GM21526 (cell line): ENCODE measurements at regions not wholly inside any gene's neighbourhood (a gene's known extent, or its start where the extent isn't known, plus 50 kb on each side); places are given as distances from the start of the nearest gene placed in this dataset.
A peak's percentile ranks its signal among the peaks of the same experiment; 100 is the strongest.

Experiments
- ATAC-seq: cut with Tn5 transposase; IDR thresholded peaks from one replicate; pipeline ENCODE4 v1.9.1; 2021; ENCODE audit warnings: moderate library complexity; ENCODE audit not compliant: unreplicated experiment, low FRiP score

- ATAC-seq, result no peak
These were observed 337.1 kb upstream of the FAM241A start for GRCh38 chr4:111808174-111808573.

- ATAC-seq, result no peak
These were observed 333.6 kb upstream of the FAM241A start for GRCh38 chr4:111811661-111812060.

- ATAC-seq, result no peak
These were observed 333.1 kb upstream of the FAM241A start for GRCh38 chr4:111812114-111812513.

GRCh38 chr4:111812760-111813159 lies 332.5 kb upstream of the FAM241A start:
- no peak for ATAC-seq

GRCh38 chr4:111813555-111814140 lies 331.6 kb upstream of the FAM241A start:
- ATAC-seq, result no peak

- no peak for ATAC-seq
These were observed 330.3 kb upstream of the FAM241A start for GRCh38 chr4:111814961-111815360.

- ATAC-seq, result no peak
These were observed 323.9 kb upstream of the FAM241A start for GRCh38 chr4:111821342-111821741.

- ATAC-seq, result no peak
These were observed 308.7 kb upstream of the FAM241A start for GRCh38 chr4:111836601-111837000.

- no peak for ATAC-seq
These were observed 307.5 kb upstream of the FAM241A start for GRCh38 chr4:111837761-111838160.

GRCh38 chr4:111838406-111838930 lies 306.8 kb upstream of the FAM241A start:
- ATAC-seq, result peak; percentile 73

GRCh38 chr4:111839141-111839540 lies 306.1 kb upstream of the FAM241A start:
- no peak for ATAC-seq

- ATAC-seq, result no peak
These were observed 302.9 kb upstream of the FAM241A start for GRCh38 chr4:111842336-111842735.

GRCh38 chr4:111847296-111848008 lies 297.8 kb upstream of the FAM241A start:
- peak; percentile 61 for ATAC-seq

GRCh38 chr4:111849746-111850284 lies 295.4 kb upstream of the FAM241A start:
- ATAC-seq, result no peak

- peak; percentile 81 for ATAC-seq
These were observed 290.7 kb upstream of the FAM241A start for GRCh38 chr4:111854494-111855087.

- ATAC-seq, result no peak
These were observed 289.9 kb upstream of the FAM241A start for GRCh38 chr4:111855308-111855707.

GRCh38 chr4:111864066-111864465 lies 281.2 kb upstream of the FAM241A start:
- ATAC-seq, result no peak

- ATAC-seq, result no peak
These were observed 275.9 kb upstream of the FAM241A start for GRCh38 chr4:111869339-111869738.

- ATAC-seq, result no peak
These were observed 273.5 kb upstream of the FAM241A start for GRCh38 chr4:111871802-111872201.

GRCh38 chr4:111873801-111874200 lies 271.5 kb upstream of the FAM241A start:
- ATAC-seq, result no peak

- ATAC-seq, result no peak
These were observed 265.7 kb upstream of the FAM241A start for GRCh38 chr4:111879539-111879938.
